ENCODE measurements at regions not wholly inside any gene's neighbourhood (a gene's known extent, or its start where the extent isn't known, plus 50 kb on each side); places are given as distances from the start of the nearest gene placed in this dataset.

GRCh38 chr3:124089214-124089613, 97.3 kb upstream of the ROPN1 start:
- in situ Hi-C loops (cut with MboI; ENCODE audit: low pct_unique_long_range_greater_than_20kb, low sequenced_read_pairs, unreplicated experiment) = no loop called here
- no peak for DNase-seq (ENCODE audit: low spot score)
- no peak for TF ChIP-seq CTCF (IDR thresholded peaks at IDR 0.05; ENCODE audit: extremely low read depth, insufficient read depth, missing control alignments)

- TF ChIP-seq CTCF (IDR thresholded peaks at IDR 0.05; ENCODE audit: extremely low read depth, insufficient read depth, missing control alignments) = no peak
- in situ Hi-C loops (cut with MboI; ENCODE audit: low pct_unique_long_range_greater_than_20kb, low sequenced_read_pairs, unreplicated experiment) = no loop called here
- no peak for DNase-seq (ENCODE audit: low spot score)
Observed at GRCh38 chr3:124091716-124092115, 99.8 kb upstream of the ROPN1 start.

- in situ Hi-C loops (cut with MboI; ENCODE audit: low pct_unique_long_range_greater_than_20kb, low sequenced_read_pairs, unreplicated experiment) = no loop called here
- TF ChIP-seq CTCF (IDR thresholded peaks at IDR 0.05; ENCODE audit: extremely low read depth, insufficient read depth, missing control alignments) = no peak
- DNase-seq (ENCODE audit: low spot score) = no peak
Observed at GRCh38 chr3:124092811-124093210, 100.9 kb upstream of the ROPN1 start.

GRCh38 chr3:124094496-124094895, 102.6 kb upstream of the ROPN1 start:
- in situ Hi-C loops (cut with MboI; ENCODE audit: low pct_unique_long_range_greater_than_20kb, low sequenced_read_pairs, unreplicated experiment) = no loop called here
- TF ChIP-seq CTCF (IDR thresholded peaks at IDR 0.05; ENCODE audit: extremely low read depth, insufficient read depth, missing control alignments) = no peak
- no peak for DNase-seq (ENCODE audit: low spot score)

GRCh38 chr3:124097362-124098131, 105.6 kb upstream of the ROPN1 start:
- TF ChIP-seq CTCF (IDR thresholded peaks at IDR 0.05; ENCODE audit: extremely low read depth, insufficient read depth, missing control alignments) = no peak
- DNase-seq (ENCODE audit: low spot score) = no peak
- in situ Hi-C loops (cut with MboI; ENCODE audit: low pct_unique_long_range_greater_than_20kb, low sequenced_read_pairs, unreplicated experiment) = no loop called here

GRCh38 chr3:124101643-124102042, 109.7 kb upstream of the ROPN1 start:
- no peak for TF ChIP-seq CTCF (IDR thresholded peaks at IDR 0.05; ENCODE audit: extremely low read depth, insufficient read depth, missing control alignments)
- in situ Hi-C loops (cut with MboI; ENCODE audit: low pct_unique_long_range_greater_than_20kb, low sequenced_read_pairs, unreplicated experiment) = no loop called here
- DNase-seq (ENCODE audit: low spot score) = no peak
